Natural killer cell (primary cell): ENCODE measurements at regions not wholly inside any gene's neighbourhood (a gene's known extent, or its start where the extent isn't known, plus 50 kb on each side); places are given as distances from the start of the nearest gene placed in this dataset.

Source experiments
- ATAC-seq, 3 donors: fragments of 150-1000 bp in 2 of 3; fragments of 200-7000 bp in 1 of 3; cut with Tn5 transposase; 1 replicate in 1 of 3; 2 replicates in 2 of 3; pipeline ENCODE4 v1.10.0; 2021; ENCODE audit warnings: mild to moderate bottlenecking in 2 of 3, moderate library complexity in 2 of 3
- DNase-seq, 2 donors: peaks; one replicate each; pipeline versions ENCODE4 v3.0.0 to v3.0.0-alpha.2; 2013 to 2021; ENCODE audit warnings: mixed read lengths in 1 of 2
- H3K27ac ChIP-seq: one replicate; pipeline ENCODE4 v1.5.1; 2013; ENCODE audit warnings: mild to moderate bottlenecking, low read length
- H3K27me3 ChIP-seq: one replicate; pipeline ENCODE4 v1.6.1; 2013; ENCODE audit warnings: low read length; ENCODE audit not compliant: control insufficient read depth, insufficient read depth
- H3K36me3 ChIP-seq: one replicate; pipeline ENCODE4 v1.6.1; 2013; ENCODE audit warnings: low read length; ENCODE audit not compliant: control insufficient read depth, insufficient read depth
- H3K4me1 ChIP-seq: one replicate; pipeline ENCODE4 v1.6.1; 2013; ENCODE audit warnings: low read length; ENCODE audit not compliant: control insufficient read depth, insufficient read depth
- H3K4me3 ChIP-seq: one replicate; pipeline ENCODE4 v1.5.1; 2013; ENCODE audit warnings: low read length
- H3K9me3 ChIP-seq: one replicate; pipeline ENCODE4 v1.6.1; 2013; ENCODE audit warnings: low read length; ENCODE audit not compliant: control insufficient read depth, insufficient read depth
- H3K27ac Mint-ChIP-seq, 2 donors: one replicate each; pipeline ENCODE4 v1.8.0; 2022; ENCODE audit warnings: mild to moderate bottlenecking in 2 of 2, mixed read lengths in 2 of 2, moderate library complexity in 1 of 2
- H3K27me3 Mint-ChIP-seq, 2 donors: one replicate each; pipeline ENCODE4 v1.8.0; 2022; ENCODE audit warnings: low read depth in 2 of 2, mixed read lengths in 2 of 2
- H3K36me3 Mint-ChIP-seq: one replicate; pipeline ENCODE4 v1.8.0; 2022; ENCODE audit warnings: mixed read lengths
- H3K4me1 Mint-ChIP-seq, 2 donors: one replicate each; pipeline ENCODE4 v1.8.0; 2022; ENCODE audit warnings: mixed read lengths in 2 of 2
- H3K4me3 Mint-ChIP-seq: one replicate; pipeline ENCODE4 v1.8.0; 2022; ENCODE audit warnings: mild to moderate bottlenecking, moderate library complexity, mixed read lengths
- H3K9me3 Mint-ChIP-seq, 2 donors: one replicate each; pipeline ENCODE4 v1.8.0; 2022; ENCODE audit warnings: mixed read lengths in 2 of 2
- WGBS: methylation state at CpG from one replicate; pipeline ENCODE4 v1.1.7; 2013; ENCODE audit warnings: missing lambda C conversion rate; ENCODE audit not compliant: insufficient coverage; 5-methylcytosine and 5-hydroxymethylcytosine counted together
- intact Hi-C: fragments of 100-400 bp; cut with micrococcal nuclease; formaldehyde crosslinking; loops from one replicate; pipeline ENCODE4 v1.14.2; 2022
- TF ChIP-seq, protein P1 (sequence below): fragments of 200-600 bp; IDR thresholded peaks from one replicate; pipeline ENCODE4 v1.8.0; 2022; ENCODE audit warnings: antibody characterized with exemption

DNA sequence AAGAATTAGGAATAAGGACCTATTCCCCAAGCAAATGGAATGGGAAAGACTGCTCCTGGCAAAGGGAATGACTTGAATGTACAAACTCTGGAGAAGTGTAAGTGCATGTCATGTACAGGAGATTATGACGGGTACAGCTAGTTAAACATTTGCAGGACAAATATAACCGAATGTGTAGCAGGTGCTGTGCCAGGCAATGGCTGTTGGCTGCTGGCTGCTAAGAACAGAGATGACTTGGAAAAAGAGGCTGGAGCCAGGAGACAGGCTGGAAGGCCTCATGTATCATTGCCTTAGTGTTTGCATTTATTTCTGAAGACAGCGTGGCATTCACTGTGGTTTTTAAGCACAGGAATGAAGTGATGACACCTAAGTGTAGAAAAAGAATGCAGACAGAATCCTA, 136.8 kb downstream of the TTC8 start:
- no peaks in the 10 kb centered on the region for H3K4me1 Mint-ChIP-seq
- H3K27ac Mint-ChIP-seq: no peak overlapping the region
- H3K27me3 Mint-ChIP-seq: peaks cover 20 to 21% of the 10 kb centered on the region in 2 donors
- DNase-seq (no peak), ATAC-seq (no peak)
- Histone ChIP-seq H3K4me3 (no peak overlapping the region), H3K27me3 (peaks cover 5% of the 10 kb centered on the region), H3K27ac (no peak overlapping the region), H3K4me1 (no peaks in the 10 kb centered on the region), H3K9me3 (no peaks in the 10 kb centered on the region), H3K36me3 (no peaks in the 10 kb centered on the region)
- no peaks in the 10 kb centered on the region for H3K36me3 Mint-ChIP-seq
- 91% methylated on average over 3 of the region's 3 CpGs for WGBS
- TF ChIP-seq, protein P1, sequence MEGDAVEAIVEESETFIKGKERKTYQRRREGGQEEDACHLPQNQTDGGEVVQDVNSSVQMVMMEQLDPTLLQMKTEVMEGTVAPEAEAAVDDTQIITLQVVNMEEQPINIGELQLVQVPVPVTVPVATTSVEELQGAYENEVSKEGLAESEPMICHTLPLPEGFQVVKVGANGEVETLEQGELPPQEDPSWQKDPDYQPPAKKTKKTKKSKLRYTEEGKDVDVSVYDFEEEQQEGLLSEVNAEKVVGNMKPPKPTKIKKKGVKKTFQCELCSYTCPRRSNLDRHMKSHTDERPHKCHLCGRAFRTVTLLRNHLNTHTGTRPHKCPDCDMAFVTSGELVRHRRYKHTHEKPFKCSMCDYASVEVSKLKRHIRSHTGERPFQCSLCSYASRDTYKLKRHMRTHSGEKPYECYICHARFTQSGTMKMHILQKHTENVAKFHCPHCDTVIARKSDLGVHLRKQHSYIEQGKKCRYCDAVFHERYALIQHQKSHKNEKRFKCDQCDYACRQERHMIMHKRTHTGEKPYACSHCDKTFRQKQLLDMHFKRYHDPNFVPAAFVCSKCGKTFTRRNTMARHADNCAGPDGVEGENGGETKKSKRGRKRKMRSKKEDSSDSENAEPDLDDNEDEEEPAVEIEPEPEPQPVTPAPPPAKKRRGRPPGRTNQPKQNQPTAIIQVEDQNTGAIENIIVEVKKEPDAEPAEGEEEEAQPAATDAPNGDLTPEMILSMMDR: no peak
- no peaks in the 10 kb centered on the region for H3K9me3 Mint-ChIP-seq
- H3K4me3 Mint-ChIP-seq: no peak overlapping the region
- intact Hi-C loops: no loop called here

GRCh38 chr14:88962356-88962755, 137.9 kb downstream of the TTC8 start:
- Mint-ChIP-seq H3K36me3 (no peaks in the 10 kb centered on the region), H3K9me3 (no peaks in the 10 kb centered on the region), H3K4me1 (no peaks in the 10 kb centered on the region), H3K27ac (no peak overlapping the region), H3K27me3 (peaks cover 18 to 21% of the 10 kb centered on the region in 2 donors), H3K4me3 (no peak overlapping the region)
- intact Hi-C loops: no loop called here
- H3K4me3 ChIP-seq: no peak overlapping the region
- ATAC-seq: no peak
- no peaks in the 10 kb centered on the region for H3K4me1 ChIP-seq
- H3K36me3 ChIP-seq: no peaks in the 10 kb centered on the region
- DNase-seq: no peak
- WGBS: 69% methylated on average over 4 of the region's 4 CpGs
- TF ChIP-seq, protein P1: no peak
- no peaks in the 10 kb centered on the region for H3K9me3 ChIP-seq
- H3K27me3 ChIP-seq: peaks cover 5% of the 10 kb centered on the region
- H3K27ac ChIP-seq: no peak overlapping the region

- Histone ChIP-seq H3K4me3 (no peak overlapping the region), H3K36me3 (no peaks in the 10 kb centered on the region), H3K9me3 (no peaks in the 10 kb centered on the region), H3K27me3 (peaks cover 6% of the 10 kb centered on the region), H3K27ac (no peak overlapping the region), H3K4me1 (no peaks in the 10 kb centered on the region)
- ATAC-seq (no peak), DNase-seq (no peak)
- Mint-ChIP-seq H3K36me3 (no peaks in the 10 kb centered on the region), H3K4me1 (no peaks in the 10 kb centered on the region), H3K27me3 (peaks cover 11 to 21% of the 10 kb centered on the region in 2 donors), H3K27ac (no peak overlapping the region), H3K4me3 (no peak overlapping the region), H3K9me3 (no peaks in the 10 kb centered on the region)
- TF ChIP-seq, protein P1: no peak
- 82% methylated on average over 3 of the region's 3 CpGs for WGBS
- intact Hi-C loops: no loop called here
Measured at GRCh38 chr14:88967299-88967698, 142.8 kb downstream of the TTC8 start.

DNA sequence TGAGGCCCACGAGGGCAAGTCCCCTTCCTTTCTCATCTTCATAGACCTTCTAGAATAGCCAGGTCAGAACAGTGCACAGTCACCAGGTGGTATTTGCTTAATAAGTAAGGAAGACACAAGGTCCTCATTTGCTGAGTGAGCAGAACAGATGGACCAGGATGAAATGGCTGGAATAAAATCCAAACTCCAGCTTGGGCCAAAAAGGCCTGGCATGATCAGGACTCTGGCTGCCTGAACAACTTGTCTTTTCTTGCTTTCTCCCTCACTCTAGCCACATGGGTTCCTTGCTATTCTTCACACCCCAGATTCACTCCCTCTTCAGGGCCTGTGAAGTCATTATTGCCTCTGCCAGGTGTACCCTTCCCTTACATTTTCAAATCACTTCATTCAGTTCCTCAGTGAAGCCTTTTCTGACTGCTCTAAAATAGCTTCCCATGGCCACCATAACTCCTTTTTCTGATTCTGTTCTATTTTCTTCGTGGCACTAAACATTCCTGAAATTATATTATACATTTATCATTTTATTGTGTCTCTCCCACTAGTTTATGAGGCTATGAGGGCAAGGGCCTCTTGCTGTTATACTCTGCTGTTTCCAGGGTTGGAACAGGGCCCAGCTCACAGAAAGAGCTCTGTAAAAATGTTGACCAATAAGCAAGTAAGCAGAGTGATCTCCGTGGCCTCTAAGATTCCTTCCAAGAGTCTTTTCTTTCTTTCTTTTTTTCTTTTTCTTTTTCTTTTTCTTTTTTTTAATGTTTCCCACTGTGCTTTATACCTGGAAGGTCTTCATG, 150.8 kb downstream of the TTC8 start:
- H3K4me1 Mint-ChIP-seq: no peaks in the 10 kb centered on the region
- H3K27ac ChIP-seq: no peak overlapping the region
- ATAC-seq (no peak), DNase-seq (no peak)
- no peak overlapping the region for H3K27ac Mint-ChIP-seq
- H3K4me3 Mint-ChIP-seq: no peak overlapping the region
- H3K9me3 ChIP-seq: no peaks in the 10 kb centered on the region
- peaks cover 13% of the 10 kb centered on the region for H3K36me3 Mint-ChIP-seq
- no peak overlapping the region for H3K4me3 ChIP-seq
- peaks cover 31 to 49% of the 10 kb centered on the region in 2 donors for H3K27me3 Mint-ChIP-seq
- no peaks in the 10 kb centered on the region for H3K4me1 ChIP-seq
- no peaks in the 10 kb centered on the region for H3K36me3 ChIP-seq
- H3K9me3 Mint-ChIP-seq: peaks cover 2 to 3% of the 10 kb centered on the region in 2 donors
- intact Hi-C loops: no loop called here
- TF ChIP-seq, protein P1: no peak
- peaks cover 12% of the 10 kb centered on the region for H3K27me3 ChIP-seq
- WGBS: 69% methylated on average over 3 of the region's 3 CpGs
